Neural cell (in vitro differentiated cells): ENCODE measurements at regions not wholly inside any gene's neighbourhood (a gene's known extent, or its start where the extent isn't known, plus 50 kb on each side); places are given as distances from the start of the nearest gene placed in this dataset.

ENCODE experiments used
- H2AFZ ChIP-seq: fragments of 200-600, 300-800 bp; sonication (generic), shearing (Covaris generic); 2 replicates; pipeline ENCODE4 v1.6.0; 2014; ENCODE audit warnings: low read depth, mild to moderate bottlenecking, antibody characterized with exemption, low read length, moderate library complexity
- H3F3A ChIP-seq: fragments of 200-600 bp; shearing (Covaris generic); 2 replicates; pipeline ENCODE4 v1.6.1; 2016; ENCODE audit warnings: mild to moderate bottlenecking, moderate library complexity, mixed read lengths, antibody characterized with exemption, low read length; ENCODE audit not compliant: insufficient read depth, poor library complexity, severe bottlenecking
- H3K27ac ChIP-seq: fragments of 200-600, 300-800 bp; sonication (generic), shearing (Covaris generic); 2 replicates; pipeline ENCODE4 v1.5.1; 2014; ENCODE audit warnings: mild to moderate bottlenecking, low read length, moderate library complexity
- H3K27me3 ChIP-seq: fragments of 300-800, 200-600 bp; sonication (generic), shearing (Covaris generic); 2 replicates; pipeline ENCODE4 v1.6.0; 2014; ENCODE audit warnings: mild to moderate bottlenecking, low read depth, low read length, moderate library complexity; ENCODE audit not compliant: insufficient read depth
- H3K36me3 ChIP-seq: fragments of 300-800, 200-600 bp; sonication (generic), shearing (Covaris generic); 2 replicates; pipeline ENCODE4 v1.5.1; 2014; ENCODE audit warnings: mild to moderate bottlenecking, antibody characterized with exemption, low read length, moderate library complexity; ENCODE audit not compliant: insufficient read depth
- H3K4me2 ChIP-seq: fragments of 300-800, 200-600 bp; sonication (generic), shearing (Covaris generic); 2 replicates; pipeline ENCODE4 v1.6.0; 2014; ENCODE audit warnings: mild to moderate bottlenecking, low read length
- H3K4me3 ChIP-seq: fragments of 300-800, 200-600 bp; sonication (generic), shearing (Covaris generic); 2 replicates; pipeline ENCODE4 v1.5.1; 2014; ENCODE audit warnings: mild to moderate bottlenecking, low read length, moderate library complexity
- H3K79me2 ChIP-seq: fragments of 200-600 bp; shearing (Covaris generic); replicated peaks from 2 replicates; pipeline ENCODE4 v1.6.0; 2014; ENCODE audit warnings: mild to moderate bottlenecking, low read length, moderate library complexity; ENCODE audit not compliant: insufficient read depth
- H3K9ac ChIP-seq: fragments of 300-800, 200-600 bp; sonication (generic), shearing (Covaris generic); 2 replicates; pipeline ENCODE4 v1.6.1; 2016; ENCODE audit warnings: mild to moderate bottlenecking, low read length, mixed read lengths
- H3K9me2 ChIP-seq: fragments of 200-600 bp; shearing (Covaris generic); 2 replicates; pipeline ENCODE4 v1.6.1; 2016; ENCODE audit warnings: mild to moderate bottlenecking, low read length, mixed read lengths; ENCODE audit not compliant: insufficient read depth
- H3K9me3 ChIP-seq: fragments of 200-600, 300-800 bp; sonication (generic), shearing (Covaris generic); 2 replicates; pipeline ENCODE4 v1.6.1; 2016; ENCODE audit warnings: mild to moderate bottlenecking, mixed run types, low read length, moderate library complexity, mixed read lengths
- H4K20me1 ChIP-seq: fragments of 200-600 bp; shearing (Covaris generic); 2 replicates; pipeline ENCODE4 v1.6.1; 2016; ENCODE audit warnings: mild to moderate bottlenecking, mixed run types; ENCODE audit not compliant: insufficient read depth
- EP300 ChIP-seq: fragments of 450-650 bp; conservative IDR thresholded peaks from 2 replicates; pipeline ENCODE4 v1.6.1; 2014; ENCODE audit warnings: antibody characterized with exemption, mild to moderate bottlenecking, moderate library complexity; ENCODE audit not compliant: poor library complexity, severe bottlenecking
- EZH2 ChIP-seq: fragments of 200-600, 300-800 bp; shearing (Covaris generic), sonication (generic); IDR thresholded peaks from 2 replicates; pipeline ENCODE4 v1.6.1; 2014; ENCODE audit warnings: antibody characterized with exemption, low read length, borderline replicate concordance, mild to moderate bottlenecking; ENCODE audit not compliant: insufficient read depth, poor library complexity, severe bottlenecking
- MXI1 ChIP-seq: fragments of 450-650 bp; conservative IDR thresholded peaks from 2 replicates; pipeline ENCODE4 v1.6.1; 2014; ENCODE audit warnings: antibody characterized with exemption, mild to moderate bottlenecking; ENCODE audit not compliant: poor library complexity, severe bottlenecking
- POLR2AphosphoS5 ChIP-seq: IDR thresholded peaks from 2 replicates; pipeline ENCODE4 v1.6.1; 2012
- RAD21 ChIP-seq: fragments of 450-650 bp; conservative IDR thresholded peaks from 2 replicates; pipeline ENCODE4 v1.6.1; 2014; ENCODE audit warnings: antibody characterized with exemption, mild to moderate bottlenecking, moderate library complexity
- REST ChIP-seq: IDR thresholded peaks from 2 replicates; pipeline ENCODE4 v1.6.1; 2012; ENCODE audit warnings: borderline replicate concordance
- SMC3 ChIP-seq: fragments of 450-650 bp; conservative IDR thresholded peaks from 2 replicates; pipeline ENCODE4 v1.6.1; 2014; ENCODE audit warnings: antibody characterized with exemption, mild to moderate bottlenecking, moderate library complexity; ENCODE audit not compliant: poor library complexity
- TAF1 ChIP-seq: IDR thresholded peaks from 2 replicates; pipeline ENCODE4 v1.6.1; 2012; ENCODE audit warnings: low read depth
- TF ChIP-seq, protein P1 (sequence below): fragments of 450-650 bp; IDR thresholded peaks from 2 replicates; pipeline ENCODE4 v1.5.1; 2014; ENCODE audit warnings: antibody characterized with exemption, mild to moderate bottlenecking, moderate library complexity; ENCODE audit not compliant: poor library complexity, severe bottlenecking

DNA sequence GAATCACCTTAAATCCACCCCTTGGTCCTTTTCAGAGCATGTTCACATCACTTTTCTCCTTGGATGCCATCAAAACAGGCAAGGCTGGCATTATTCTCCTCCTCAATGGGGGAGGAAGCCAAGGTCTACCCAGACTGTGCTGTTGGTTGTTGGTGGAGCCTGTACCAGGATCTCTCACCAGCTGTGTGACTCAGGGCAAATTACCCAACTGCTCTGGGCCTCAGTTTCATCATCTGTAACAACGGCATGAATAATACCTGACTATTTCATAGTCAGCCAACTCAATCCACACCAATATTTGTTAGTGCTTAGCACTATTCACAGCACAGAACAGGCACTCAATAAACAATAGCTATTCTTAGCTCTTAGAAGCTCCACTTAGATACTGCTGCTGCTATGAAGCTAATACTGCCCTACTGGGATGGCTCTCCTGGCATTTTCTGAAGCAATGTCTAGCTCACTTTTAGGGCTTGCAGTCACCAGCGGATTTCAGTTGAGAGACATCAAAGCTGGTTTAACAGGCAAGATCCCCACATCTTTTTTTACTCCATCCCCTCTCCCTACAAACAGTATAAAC is 116.9 kb downstream of the CCNA1 start:
- Histone ChIP-seq H3K9ac (no peak overlapping the region), H2AFZ (no peak overlapping the region), H3K36me3 (no peaks in the 10 kb centered on the region), H3K9me3 (no peaks in the 10 kb centered on the region), H3K79me2 (no peaks in the 10 kb centered on the region), H3K4me2 (no peak overlapping the region), H3K27ac (no peak overlapping the region), H3K9me2 (no peaks in the 10 kb centered on the region), H3F3A (no peaks in the 10 kb centered on the region), H3K27me3 (no peaks in the 10 kb centered on the region), H3K4me3 (no peak overlapping the region), H4K20me1 (no peaks in the 10 kb centered on the region)
- no peak for TF ChIP-seq REST

- H3K27me3 ChIP-seq: no peaks in the 10 kb centered on the region
- no peak overlapping the region for H3K4me2 ChIP-seq
- H3K36me3 ChIP-seq: no peaks in the 10 kb centered on the region
- TF ChIP-seq MXI1 (no peak), SMC3 (no peak), REST (no peak), EZH2 (no peak), TAF1 (no peak), EP300 (no peak), POLR2AphosphoS5 (no peak), RAD21 (no peak)
- TF ChIP-seq, protein P1, sequence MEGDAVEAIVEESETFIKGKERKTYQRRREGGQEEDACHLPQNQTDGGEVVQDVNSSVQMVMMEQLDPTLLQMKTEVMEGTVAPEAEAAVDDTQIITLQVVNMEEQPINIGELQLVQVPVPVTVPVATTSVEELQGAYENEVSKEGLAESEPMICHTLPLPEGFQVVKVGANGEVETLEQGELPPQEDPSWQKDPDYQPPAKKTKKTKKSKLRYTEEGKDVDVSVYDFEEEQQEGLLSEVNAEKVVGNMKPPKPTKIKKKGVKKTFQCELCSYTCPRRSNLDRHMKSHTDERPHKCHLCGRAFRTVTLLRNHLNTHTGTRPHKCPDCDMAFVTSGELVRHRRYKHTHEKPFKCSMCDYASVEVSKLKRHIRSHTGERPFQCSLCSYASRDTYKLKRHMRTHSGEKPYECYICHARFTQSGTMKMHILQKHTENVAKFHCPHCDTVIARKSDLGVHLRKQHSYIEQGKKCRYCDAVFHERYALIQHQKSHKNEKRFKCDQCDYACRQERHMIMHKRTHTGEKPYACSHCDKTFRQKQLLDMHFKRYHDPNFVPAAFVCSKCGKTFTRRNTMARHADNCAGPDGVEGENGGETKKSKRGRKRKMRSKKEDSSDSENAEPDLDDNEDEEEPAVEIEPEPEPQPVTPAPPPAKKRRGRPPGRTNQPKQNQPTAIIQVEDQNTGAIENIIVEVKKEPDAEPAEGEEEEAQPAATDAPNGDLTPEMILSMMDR: no peak
- H3K27ac ChIP-seq: no peak overlapping the region
- H3K9ac ChIP-seq: no peak overlapping the region
- no peak overlapping the region for H3K4me3 ChIP-seq
- no peaks in the 10 kb centered on the region for H4K20me1 ChIP-seq
- H2AFZ ChIP-seq: no peak overlapping the region
- H3K79me2 ChIP-seq: no peaks in the 10 kb centered on the region
- no peaks in the 10 kb centered on the region for H3F3A ChIP-seq
- H3K9me2 ChIP-seq: no peaks in the 10 kb centered on the region
- no peaks in the 10 kb centered on the region for H3K9me3 ChIP-seq
Observed at GRCh38 chr13:36549755-36550154, 117.5 kb downstream of the CCNA1 start.
